Loucy (cell line): ENCODE measurements at regions not wholly inside any gene's neighbourhood (a gene's known extent, or its start where the extent isn't known, plus 50 kb on each side); places are given as distances from the start of the nearest gene placed in this dataset.

Experiments used
- H2AFZ ChIP-seq: fragments of 200-600 bp; sonication (generic); 2 replicates; pipeline ENCODE4 v1.6.0; 2016; ENCODE audit warnings: antibody characterized with exemption, mild to moderate bottlenecking, low read length, moderate library complexity
- H3F3A ChIP-seq: fragments of 200-600 bp; 2 replicates; pipeline ENCODE4 v1.6.0; 2016; ENCODE audit warnings: antibody characterized with exemption, low read depth, mild to moderate bottlenecking
- H3K27me3 ChIP-seq: fragments of 200-600 bp; sonication (generic); 2 replicates; pipeline ENCODE4 v1.6.1; 2014; ENCODE audit warnings: low read length, mild to moderate bottlenecking; ENCODE audit not compliant: insufficient read depth, poor library complexity, severe bottlenecking
- H3K36me3 ChIP-seq: fragments of 200-600 bp; sonication (generic); 2 replicates; pipeline ENCODE4 v1.6.1; 2016; ENCODE audit warnings: low read length; ENCODE audit not compliant: insufficient read depth
- H3K4me1 ChIP-seq: fragments of 200-600 bp; sonication (generic); 2 replicates; pipeline ENCODE4 v1.5.1; 2014; ENCODE audit warnings: low read length, mild to moderate bottlenecking; ENCODE audit not compliant: insufficient read depth, poor library complexity, severe bottlenecking
- H3K4me2 ChIP-seq: fragments of 200-600 bp; sonication (generic); 2 replicates; pipeline ENCODE4 v1.6.0; 2014; ENCODE audit warnings: antibody characterized with exemption, low read length, low read depth, mild to moderate bottlenecking; ENCODE audit not compliant: poor library complexity, severe bottlenecking
- H3K4me3 ChIP-seq: fragments of 200-600 bp; sonication (generic); 2 replicates; pipeline ENCODE4 v1.5.1; 2014; ENCODE audit warnings: low read length, mild to moderate bottlenecking, mixed read lengths; ENCODE audit not compliant: poor library complexity, severe bottlenecking
- H3K79me2 ChIP-seq: fragments of 200-600 bp; sonication (generic); 2 replicates; pipeline ENCODE4 v1.6.1; 2014; ENCODE audit warnings: low read length; ENCODE audit not compliant: insufficient read depth
- H3K9ac ChIP-seq: fragments of 200-600 bp; sonication (generic); 2 replicates; pipeline ENCODE4 v1.6.0; 2014; ENCODE audit warnings: mild to moderate bottlenecking, low read depth, low read length, moderate library complexity; ENCODE audit not compliant: poor library complexity, severe bottlenecking
- H3K9me2 ChIP-seq: fragments of 200-600 bp; sonication (generic); replicated peaks from 2 replicates; pipeline ENCODE4 v1.6.1; 2016; ENCODE audit warnings: low read depth, low read length, mixed read lengths
- H3K9me3 ChIP-seq: fragments of 200-600 bp; sonication (generic); 2 replicates; pipeline ENCODE4 v1.6.1; 2014; ENCODE audit warnings: mild to moderate bottlenecking, antibody characterized with exemption, low read length, low read depth; ENCODE audit not compliant: insufficient read depth
- H4K20me1 ChIP-seq: fragments of 200-600 bp; sonication (generic); 2 replicates; pipeline ENCODE4 v1.6.0; 2014; ENCODE audit warnings: antibody characterized with exemption, low read length, mild to moderate bottlenecking; ENCODE audit not compliant: insufficient read depth, poor library complexity, severe bottlenecking
- EZH2phosphoT487 ChIP-seq: fragments of 200-600 bp; IDR thresholded peaks from 2 replicates; pipeline ENCODE4 v1.6.1; 2018; ENCODE audit warnings: antibody characterized with exemption, mild to moderate bottlenecking, moderate library complexity, borderline replicate concordance
- TF ChIP-seq, protein P1 (sequence below): fragments of 200-600 bp; sonication (generic); conservative IDR thresholded peaks from 2 replicates; pipeline ENCODE4 v1.5.1; 2014; ENCODE audit warnings: mild to moderate bottlenecking, antibody characterized with exemption, low read length

GRCh38 chr1:102783487-102783886, 324.8 kb downstream of the COL11A1 start:
- Histone ChIP-seq H2AFZ (no peak overlapping the region), H3K9me2 (no peaks in the 10 kb centered on the region), H3K4me3 (no peak overlapping the region), H3K36me3 (no peaks in the 10 kb centered on the region), H3K9me3 (no peaks in the 10 kb centered on the region; the same call in 1 of the 2 replicates), H3K27me3 (no peaks in the 10 kb centered on the region), H3K4me2 (no peak overlapping the region), H3K79me2 (no peaks in the 10 kb centered on the region), H3F3A (no peaks in the 10 kb centered on the region), H4K20me1 (no peaks in the 10 kb centered on the region), H3K9ac (no peak overlapping the region), H3K4me1 (no peaks in the 10 kb centered on the region)
- no peak for TF ChIP-seq EZH2phosphoT487
- TF ChIP-seq, protein P1, sequence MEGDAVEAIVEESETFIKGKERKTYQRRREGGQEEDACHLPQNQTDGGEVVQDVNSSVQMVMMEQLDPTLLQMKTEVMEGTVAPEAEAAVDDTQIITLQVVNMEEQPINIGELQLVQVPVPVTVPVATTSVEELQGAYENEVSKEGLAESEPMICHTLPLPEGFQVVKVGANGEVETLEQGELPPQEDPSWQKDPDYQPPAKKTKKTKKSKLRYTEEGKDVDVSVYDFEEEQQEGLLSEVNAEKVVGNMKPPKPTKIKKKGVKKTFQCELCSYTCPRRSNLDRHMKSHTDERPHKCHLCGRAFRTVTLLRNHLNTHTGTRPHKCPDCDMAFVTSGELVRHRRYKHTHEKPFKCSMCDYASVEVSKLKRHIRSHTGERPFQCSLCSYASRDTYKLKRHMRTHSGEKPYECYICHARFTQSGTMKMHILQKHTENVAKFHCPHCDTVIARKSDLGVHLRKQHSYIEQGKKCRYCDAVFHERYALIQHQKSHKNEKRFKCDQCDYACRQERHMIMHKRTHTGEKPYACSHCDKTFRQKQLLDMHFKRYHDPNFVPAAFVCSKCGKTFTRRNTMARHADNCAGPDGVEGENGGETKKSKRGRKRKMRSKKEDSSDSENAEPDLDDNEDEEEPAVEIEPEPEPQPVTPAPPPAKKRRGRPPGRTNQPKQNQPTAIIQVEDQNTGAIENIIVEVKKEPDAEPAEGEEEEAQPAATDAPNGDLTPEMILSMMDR = no peak

GRCh38 chr1:102782144-102782543, 326.2 kb downstream of the COL11A1 start:
- no peak overlapping the region for H2AFZ ChIP-seq
- TF ChIP-seq, protein P1 = no peak
- no peak for TF ChIP-seq EZH2phosphoT487
- H3K9ac ChIP-seq = no peak overlapping the region
- H3K79me2 ChIP-seq = no peaks in the 10 kb centered on the region
- H3K4me3 ChIP-seq = no peak overlapping the region
- no peaks in the 10 kb centered on the region; the same call in 1 of the 2 replicates for H3K9me3 ChIP-seq
- H3K4me1 ChIP-seq = no peaks in the 10 kb centered on the region
- no peaks in the 10 kb centered on the region for H3K36me3 ChIP-seq
- no peaks in the 10 kb centered on the region for H3K9me2 ChIP-seq
- no peak overlapping the region for H3K4me2 ChIP-seq
- no peaks in the 10 kb centered on the region for H3K27me3 ChIP-seq
- no peaks in the 10 kb centered on the region for H4K20me1 ChIP-seq
- H3F3A ChIP-seq = no peaks in the 10 kb centered on the region

- TF ChIP-seq, protein P1 = no peak
- no peak for TF ChIP-seq EZH2phosphoT487
- Histone ChIP-seq H3K9me3 (no peaks in the 10 kb centered on the region), H3F3A (no peaks in the 10 kb centered on the region), H2AFZ (no peak overlapping the region; the same call in 1 of the 2 replicates), H4K20me1 (no peaks in the 10 kb centered on the region), H3K4me3 (no peak overlapping the region), H3K9ac (no peak overlapping the region), H3K4me2 (no peak overlapping the region), H3K36me3 (no peaks in the 10 kb centered on the region), H3K9me2 (no peaks in the 10 kb centered on the region), H3K4me1 (no peaks in the 10 kb centered on the region), H3K79me2 (no peaks in the 10 kb centered on the region), H3K27me3 (no peaks in the 10 kb centered on the region)
Measured at GRCh38 chr1:102776071-102776470, 332.3 kb downstream of the COL11A1 start.
